GM19240 (cell line): ENCODE measurements at regions not wholly inside any gene's neighbourhood (a gene's known extent, or its start where the extent isn't known, plus 50 kb on each side); places are given as distances from the start of the nearest gene placed in this dataset.
"Not testable (repeated sequence)": the region's sequence is repeated elsewhere in the genome, so short reads cannot be mapped to it uniquely, and the experiment has no call there.

ENCODE experiments used
- DNase-seq: peaks from one replicate; pipeline ENCODE4 v3.0.0; 2011; ENCODE audit warnings: low spot score; ENCODE audit not compliant: insufficient read length

DNA sequence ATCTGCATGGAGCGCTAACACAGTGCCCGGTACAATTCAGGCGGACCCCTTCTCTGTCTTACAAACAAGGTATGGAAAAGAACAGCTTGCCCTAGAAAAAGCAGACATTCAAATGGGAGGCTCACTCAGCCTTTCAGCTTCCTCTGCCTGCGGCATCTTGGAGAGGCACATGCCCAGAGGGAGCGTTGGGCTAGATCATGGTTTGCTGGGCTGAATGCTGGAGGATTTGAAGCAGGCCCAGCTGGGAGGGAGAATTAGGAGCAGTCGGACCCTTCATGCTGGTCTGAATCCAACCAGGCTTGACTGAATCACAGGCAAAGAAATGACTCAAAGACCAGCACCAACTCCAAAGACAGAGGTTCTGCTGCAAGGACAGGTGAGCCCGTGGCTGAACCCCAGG is 286.7 kb upstream of the FRG1 start:
- not testable (repeated sequence) for DNase-seq

DNA sequence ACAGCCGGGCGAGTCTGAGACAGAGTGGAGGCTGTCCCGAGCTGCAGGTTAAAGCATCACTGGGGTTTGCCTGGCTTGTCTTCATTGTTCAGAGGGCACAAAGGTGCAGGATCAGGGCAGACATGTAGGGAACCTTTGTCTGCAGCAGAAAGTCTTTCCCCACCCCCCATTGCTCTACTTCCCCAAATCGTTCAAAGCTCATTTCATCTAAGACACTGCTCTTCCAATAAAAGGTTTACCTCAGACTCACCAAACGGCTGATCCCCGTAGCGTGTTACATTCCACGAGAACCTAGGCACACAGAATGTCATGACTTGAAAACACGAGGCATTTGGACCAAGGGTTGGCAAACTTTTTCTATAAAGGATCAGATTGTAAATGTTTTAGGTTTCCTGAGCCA is 286.3 kb upstream of the FRG1 start:
- not testable (repeated sequence) for DNase-seq

DNA sequence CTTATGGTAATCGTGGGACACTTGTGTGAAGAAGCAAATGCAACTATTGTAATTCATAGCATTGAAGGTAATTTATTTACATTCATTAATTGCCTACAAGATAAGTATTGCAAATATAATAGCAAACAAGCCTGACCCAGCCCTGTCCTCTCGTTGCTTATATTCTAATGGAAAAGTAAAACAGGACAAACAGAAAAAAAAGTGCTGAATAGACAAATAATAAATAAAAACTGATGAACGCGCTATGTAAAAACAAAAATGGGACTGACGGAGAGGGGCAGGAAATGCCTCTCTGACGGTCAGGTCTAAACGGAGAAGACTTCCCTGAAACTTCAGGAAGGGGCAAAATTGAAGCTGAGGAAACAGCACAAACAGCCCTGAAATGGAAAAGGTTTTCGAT is 284.9 kb upstream of the FRG1 start:
- not testable (repeated sequence) for DNase-seq

DNA sequence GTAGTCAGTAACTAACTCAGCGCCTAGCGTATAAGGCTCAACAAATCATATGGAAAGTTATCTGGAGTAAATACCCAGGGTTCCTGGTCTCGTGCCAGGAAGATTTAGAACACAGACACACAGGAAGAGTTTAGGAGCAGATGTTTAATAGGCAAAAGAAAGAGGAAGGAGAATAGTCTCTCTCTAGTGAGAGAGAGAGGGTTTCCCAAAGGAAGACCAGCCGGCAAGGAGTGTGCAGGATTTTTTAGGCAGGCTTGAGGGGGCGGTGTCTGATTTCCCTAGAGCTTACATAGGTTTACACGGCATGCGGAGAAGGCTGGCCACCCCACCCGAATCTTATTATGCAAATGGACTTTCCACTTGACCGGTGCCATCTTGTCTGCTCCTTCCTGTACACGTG is 284.0 kb upstream of the FRG1 start:
- DNase-seq, result no peak

DNA sequence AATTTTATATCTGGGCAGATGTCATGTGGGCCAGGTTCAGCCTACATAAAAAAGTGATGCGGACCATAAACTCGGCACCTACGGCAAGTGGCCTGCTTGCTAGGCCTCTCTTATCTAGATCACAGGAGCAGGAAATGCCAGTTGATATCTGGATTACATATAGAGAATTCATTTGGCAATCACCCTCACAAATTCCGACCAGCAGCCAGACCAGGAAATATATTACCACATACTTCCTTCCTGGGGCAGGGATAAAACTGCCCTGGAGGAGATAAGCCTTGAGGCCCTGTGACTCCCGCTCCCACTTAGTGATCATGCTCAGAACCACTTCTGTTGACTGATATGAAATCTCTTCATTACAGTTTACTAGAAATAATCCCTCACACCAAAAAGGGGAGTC is 282.4 kb upstream of the FRG1 start:
- DNase-seq, result not testable (repeated sequence)

DNA sequence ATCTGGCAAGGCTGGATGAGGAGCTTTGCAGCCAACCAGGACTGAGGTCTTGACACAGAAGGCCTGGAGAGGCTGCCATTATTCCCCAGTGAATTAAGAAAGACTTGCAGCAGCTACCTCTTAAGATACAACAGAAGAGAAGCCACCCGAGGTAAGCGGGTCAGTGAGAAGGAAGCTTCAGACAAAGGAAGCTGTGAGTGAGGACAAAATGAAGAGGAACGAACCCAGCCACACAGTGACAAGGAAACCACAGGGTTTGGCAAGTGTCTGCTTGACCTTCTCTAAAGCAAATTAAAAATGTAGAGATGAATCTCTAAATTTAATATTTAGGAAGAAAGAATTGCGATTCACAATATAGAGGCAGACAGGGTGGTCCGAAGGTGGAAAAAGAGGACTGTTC is 281.8 kb upstream of the FRG1 start:
- DNase-seq, result not testable (repeated sequence)

DNA sequence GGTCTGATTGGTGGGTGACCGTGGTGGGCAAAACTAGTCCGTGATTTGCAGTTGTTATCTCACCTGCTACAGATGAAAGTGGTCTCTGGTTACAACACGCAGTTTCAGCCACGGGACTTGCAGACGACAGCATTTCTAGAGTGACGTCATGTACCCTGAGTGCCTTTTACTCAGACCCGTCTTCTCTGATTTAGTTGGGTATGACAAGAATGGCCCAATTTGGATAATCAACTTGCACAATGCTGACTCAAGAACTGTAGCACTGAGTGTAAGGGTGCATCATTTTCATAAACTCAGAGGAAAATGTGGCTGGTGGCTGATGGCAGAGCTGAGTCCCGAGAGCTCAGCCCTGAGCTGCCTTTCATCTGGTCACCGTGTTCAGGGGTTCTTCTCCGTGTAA is 281.4 kb upstream of the FRG1 start:
- no peak for DNase-seq

DNA sequence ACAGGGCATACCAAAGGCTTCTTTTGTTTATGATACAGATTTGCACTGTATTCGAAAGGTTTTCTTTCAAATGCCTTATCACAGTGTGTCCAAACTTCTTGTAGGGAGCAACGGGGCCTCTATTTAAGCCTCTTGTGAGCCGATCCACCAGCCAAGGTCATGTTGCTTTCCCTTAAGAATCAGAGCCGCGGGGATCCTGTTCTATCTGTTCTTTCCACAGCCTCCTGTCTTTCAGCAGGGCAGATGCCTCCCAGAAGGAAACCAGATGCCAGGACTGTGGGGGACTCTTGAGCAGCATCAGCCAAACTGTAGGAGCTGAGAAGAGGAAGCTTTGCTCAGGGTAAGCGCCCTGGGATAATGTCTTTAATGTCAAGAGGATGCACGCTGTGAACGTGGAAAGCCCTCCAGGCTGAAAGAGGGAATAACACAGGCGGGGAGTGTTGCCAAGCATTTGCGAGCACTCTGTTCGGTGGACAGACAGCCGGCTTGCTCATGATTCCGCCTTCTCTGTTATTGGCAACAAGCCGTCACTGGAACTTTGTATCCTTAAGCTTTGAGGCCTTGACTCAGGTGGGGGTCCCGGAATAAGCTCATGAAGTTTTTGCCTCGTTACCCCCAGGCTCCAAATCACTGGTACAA is 279.8 kb upstream of the FRG1 start:
- DNase-seq, result no peak

DNA sequence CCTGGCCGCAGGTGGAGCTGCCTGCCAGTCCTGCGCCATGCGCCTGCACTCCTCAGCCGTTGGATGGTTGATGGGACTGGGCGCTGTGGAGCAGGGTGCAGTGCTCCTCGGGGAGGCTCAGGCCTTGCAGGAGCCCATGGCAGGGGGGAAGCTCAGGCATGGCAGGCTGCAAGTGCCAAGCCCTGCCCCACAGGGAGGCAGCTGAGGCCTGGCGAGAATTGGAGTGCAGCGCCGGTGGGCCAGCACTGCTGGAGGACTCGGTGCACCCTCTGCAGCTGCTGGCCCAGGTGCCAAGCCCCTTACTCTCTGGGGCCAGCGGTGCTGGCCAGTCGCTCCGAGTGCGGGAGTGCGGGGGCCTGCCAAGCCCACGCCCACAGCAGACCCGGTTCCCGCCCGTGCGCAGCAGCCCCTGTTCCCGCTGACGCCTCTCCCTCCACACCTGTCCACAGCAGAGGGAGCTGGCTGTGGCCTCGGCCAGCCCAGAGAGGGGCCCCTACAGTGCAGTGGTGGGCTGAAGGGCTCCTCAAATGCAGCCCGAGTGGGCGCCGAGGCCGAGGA is 275.9 kb upstream of the FRG1 start:
- no peak for DNase-seq

DNA sequence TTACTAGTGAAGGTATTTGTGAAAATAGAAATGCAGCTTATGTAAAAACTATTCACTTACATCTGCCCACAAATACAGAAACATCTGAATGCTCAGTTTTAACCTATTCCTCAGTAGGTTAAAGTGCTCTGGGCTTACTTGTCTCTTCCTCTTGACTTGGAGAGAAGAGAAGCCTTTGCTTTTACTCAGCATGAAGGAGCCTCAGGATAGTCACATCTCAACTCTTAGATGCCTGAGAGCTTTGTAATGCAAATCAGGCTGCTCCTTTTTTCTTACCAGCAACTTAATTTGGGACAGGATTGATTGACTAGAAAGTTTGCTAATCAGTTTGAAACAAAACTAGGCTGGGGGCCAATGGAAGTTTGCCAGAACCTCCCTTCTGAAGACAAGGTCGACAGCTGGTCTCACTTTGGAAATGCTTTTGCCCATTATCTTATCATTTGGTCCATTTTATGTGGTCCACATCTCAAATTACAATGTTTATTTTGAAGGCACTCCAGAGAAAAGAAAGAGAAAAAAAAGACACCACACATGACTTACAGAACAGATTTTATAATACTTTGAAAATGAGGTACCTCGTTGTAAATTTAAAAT is 274.9 kb upstream of the FRG1 start:
- not testable (repeated sequence) for DNase-seq

DNA sequence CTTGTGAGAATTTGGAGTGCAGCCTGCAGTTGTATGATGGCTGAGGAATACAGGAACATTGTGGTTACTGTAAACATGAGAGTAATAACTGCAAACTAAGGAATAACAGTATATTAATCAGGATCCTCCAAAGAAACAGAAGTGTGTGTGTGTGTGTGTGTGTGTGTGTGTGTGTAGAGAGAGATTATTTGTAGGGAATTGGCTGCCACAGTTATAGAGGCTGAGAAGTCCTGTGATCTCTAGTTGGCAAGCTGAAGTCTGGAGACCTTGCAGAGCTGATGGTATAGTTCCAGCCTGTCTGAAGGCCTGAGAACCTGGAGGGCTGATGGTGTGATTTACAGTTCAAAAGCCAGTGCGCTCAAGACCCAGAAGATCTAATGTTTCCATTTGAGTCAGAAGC is 273.3 kb upstream of the FRG1 start:
- DNase-seq, result not testable (repeated sequence)

DNA sequence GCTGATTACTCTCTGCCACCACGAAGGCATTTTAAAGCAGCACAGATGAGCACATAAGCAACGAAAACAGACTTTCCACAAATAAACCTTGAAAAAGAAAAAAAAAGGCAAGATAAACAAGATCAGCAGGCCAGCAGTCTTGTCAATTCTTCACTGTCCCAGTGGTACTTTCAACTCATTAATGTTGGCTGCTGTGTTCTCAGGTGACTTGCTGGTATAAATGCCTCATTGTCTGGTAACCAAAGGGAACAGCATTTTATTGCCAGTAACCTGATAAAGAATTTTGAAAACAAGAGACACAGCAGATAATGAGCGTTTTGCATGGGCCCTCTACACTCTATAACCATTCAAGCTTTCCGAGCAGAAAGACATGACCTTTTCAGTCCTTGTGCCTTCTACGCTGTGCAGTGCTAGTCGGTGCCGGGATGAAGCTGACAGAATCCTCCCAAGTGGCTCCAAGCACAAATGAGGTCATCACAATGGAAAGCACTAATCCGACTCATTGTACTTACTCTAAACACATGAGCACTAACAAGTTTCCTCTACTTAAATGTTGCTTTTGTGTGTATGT is 242.9 kb upstream of the FRG1 start:
- DNase-seq, result not testable (repeated sequence)

DNA sequence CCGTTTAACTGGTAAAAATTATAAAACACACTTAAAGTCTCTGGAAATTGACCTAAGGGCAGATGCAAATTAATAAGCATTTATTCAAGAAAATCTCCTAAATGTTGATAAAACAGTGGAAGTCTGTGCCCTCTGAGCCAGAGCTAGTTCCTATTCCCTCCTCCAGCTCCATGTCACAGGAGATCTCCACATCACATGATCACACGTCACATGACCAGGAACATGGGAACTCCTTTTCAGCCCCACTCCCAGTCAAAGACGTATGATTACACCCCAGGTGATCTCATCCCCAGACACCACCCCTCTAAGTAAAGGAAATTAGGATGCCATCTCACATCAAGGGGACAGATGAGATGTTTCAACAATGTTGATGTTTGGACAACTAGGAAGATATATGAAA is 237.7 kb upstream of the FRG1 start:
- not testable (repeated sequence) for DNase-seq

DNA sequence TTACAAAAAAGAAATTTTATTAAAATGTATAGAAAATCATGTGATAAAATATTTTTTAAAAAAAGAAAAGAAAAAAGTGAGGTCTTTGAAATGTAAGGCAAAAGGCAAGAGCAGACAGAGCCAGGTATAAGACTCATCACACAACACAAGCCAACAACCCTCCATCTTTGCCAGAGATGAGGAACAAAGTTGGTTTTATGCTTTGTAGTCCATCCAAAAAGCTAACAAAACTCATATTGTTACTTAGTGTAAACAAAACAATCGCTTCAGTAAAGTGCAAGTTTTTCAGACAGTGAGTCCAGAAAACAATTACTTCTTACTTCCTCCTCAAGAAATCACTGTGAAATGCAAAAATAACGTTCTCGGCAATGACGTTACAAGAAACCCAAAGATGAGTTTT is 233.9 kb upstream of the FRG1 start:
- DNase-seq, result not testable (repeated sequence)

DNA sequence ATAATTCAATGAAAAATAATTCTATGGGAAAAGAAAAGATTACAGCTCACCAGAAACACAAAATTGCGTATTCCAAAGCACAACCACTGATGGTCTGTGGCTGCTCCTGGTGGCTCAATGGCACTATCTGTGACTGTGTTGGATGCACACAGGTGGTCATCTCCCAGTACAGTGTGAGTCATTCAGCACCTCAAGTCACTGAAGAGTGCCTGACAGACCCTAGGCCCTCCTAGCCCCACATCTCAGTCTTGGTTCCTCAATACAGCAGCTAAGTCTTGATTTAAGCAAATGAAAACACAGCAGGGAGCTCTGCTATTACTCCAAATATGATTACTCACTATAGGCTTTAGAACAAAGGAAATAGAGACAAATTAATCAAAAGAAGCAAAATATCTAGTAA is 233.4 kb upstream of the FRG1 start:
- not testable (repeated sequence) for DNase-seq

DNA sequence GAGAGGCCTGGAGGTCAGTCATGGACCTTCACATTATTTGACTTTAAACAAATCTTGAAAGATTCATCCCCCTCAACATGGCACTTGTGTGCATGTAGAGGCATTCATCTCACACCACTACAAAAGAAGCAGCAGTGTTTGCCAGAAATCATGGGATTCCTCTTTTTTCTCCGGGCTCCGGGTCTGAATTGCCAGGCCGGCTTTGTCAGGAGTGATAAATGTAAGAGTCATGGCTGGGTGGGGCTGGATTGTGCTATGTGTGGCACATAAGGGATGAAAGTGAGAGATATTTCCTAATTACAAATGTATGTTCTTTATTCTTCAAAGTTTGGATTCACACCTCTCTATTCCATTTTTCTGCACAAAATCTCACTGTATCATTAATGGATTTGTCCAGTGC is 228.7 kb upstream of the FRG1 start:
- not testable (repeated sequence) for DNase-seq

DNA sequence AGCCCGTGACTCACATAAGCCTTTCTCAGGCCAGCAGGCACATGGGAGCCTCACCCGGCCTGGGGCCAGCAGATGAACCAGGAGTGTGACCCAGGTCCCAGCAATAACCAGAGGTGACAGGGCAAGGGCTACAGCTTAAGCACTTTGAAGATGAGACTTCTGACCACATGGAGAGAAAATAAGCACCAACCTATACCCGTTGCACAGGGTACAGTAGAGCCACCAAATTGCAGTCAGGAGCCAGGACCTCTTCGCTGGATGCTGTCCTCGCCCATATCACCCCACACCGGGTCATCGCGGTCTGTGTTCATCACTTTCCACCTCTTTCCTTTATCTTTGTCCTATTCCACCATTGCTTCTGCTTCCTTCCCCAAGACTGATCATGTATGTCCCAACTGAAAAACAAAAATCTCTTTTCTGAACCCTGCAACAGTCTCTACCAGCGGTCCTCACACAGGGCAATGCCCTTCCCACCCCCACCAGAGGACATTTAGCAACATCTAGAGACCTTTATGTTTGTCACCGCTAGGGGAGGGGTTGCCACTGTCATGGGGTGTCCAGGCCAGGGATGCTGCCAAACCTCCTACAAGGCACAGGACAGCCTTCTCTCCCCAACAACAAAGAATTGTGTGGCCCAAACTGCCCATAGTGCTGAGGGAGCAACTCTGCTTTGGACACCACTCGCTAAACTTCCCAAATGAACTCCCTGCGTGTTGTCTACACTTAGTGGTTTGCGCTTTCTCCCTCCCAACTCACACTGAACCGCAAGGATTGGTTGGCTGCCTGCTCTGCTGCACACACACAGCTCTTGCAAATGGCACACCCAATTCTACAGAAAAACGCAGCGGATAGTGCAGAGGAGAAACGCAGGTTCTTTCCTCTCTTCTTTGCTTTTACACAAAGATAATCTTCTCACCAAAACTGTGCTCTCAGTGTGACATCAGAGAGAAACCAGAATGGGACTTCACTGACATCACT is 219.4 kb upstream of the FRG1 start:
- DNase-seq, result not testable (repeated sequence)

DNA sequence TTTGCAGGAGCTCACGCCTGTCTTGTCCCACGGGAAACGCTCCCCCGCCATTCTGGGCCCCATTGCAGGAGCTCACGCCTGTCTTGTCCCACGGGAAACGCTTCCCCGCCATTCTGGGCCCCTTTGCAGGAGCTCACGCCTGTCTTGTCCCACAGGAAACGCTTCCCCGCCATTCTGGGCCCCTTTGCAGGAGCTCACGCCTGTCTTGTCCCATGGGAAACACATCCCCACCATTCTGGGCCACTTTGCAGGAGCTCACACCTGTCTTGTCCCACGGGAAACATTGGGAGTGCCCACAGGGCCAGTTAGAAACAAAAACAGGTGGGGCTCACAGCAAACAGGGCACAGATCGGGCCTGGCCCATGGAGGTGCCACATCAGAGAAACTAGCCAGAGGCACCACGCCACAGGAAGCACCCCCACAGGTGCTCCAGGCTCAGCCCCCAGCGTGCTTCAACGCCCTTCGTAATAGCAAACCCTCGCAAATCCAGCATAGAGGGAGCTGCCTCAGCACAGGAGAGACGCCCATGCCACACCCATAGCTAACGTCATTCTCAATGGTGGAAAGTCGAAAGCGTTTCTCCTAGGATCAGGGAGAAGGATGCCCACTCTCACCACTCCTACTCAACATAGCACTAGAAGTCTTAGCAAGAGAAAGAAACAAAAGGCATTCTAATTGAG is 218.2 kb upstream of the FRG1 start:
- DNase-seq, result not testable (repeated sequence)

DNA sequence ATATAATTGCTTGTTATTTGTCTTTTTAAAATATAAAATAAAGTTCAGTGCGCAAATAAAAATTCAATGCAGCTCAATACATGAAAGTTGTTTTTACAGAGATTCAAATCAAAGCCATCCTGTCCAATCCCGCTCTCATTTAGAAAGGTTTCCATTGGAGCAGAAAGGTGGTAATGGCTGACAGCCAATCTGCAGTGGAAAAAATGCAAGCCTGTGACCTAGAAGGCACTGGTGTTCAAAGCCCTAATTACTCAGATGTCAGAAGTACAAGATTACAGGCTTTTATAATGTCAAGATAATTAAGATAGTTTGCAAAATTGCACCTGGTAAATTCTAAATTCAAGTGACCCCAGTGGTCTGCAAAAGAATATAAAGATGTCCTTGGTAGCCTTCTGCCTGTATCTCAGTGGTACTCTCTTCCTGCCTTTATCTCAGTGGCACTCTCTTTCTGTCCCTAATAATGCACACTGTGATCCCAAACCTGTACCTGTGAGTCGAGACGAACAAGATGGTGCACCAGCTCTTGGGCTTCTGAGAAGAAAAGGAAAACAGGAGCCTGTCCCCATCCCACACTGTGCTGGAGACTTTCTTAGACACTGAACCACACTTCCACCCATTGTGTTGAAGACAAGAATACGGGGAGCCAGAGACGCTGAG is 212.6 kb upstream of the FRG1 start:
- not testable (repeated sequence) for DNase-seq

DNA sequence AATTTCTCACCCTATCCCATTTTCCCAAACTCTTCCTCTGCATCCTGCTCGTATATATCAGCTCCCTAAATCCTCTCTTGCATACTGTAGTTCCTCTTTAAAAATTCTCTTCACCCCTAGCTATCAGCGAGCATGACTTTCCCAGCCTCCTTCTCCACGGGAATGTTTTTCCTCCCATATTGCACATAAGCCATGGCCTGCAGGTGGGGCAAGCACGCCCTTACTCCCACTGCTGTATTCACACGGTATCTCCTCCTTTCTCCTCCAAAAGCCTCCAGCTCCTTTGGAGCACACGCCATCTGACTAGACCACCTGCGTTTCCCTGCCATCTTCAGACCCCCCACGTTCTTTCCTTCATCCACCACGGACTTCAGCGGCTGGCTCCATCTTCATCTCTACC is 208.7 kb upstream of the FRG1 start:
- not testable (repeated sequence) for DNase-seq
